Adrenal gland (tissue), 5 donors: ENCODE measurements at regions not wholly inside any gene's neighbourhood (a gene's known extent, or its start where the extent isn't known, plus 50 kb on each side); places are given as distances from the start of the nearest gene placed in this dataset.

Source experiments
- POLR2A ChIP-seq, 2 donors: fragments of 450-650 bp; IDR thresholded peaks; one replicate each; pipeline ENCODE4 v1.6.1; 2017; ENCODE audit warnings: antibody characterized with exemption in 2 of 2, mild to moderate bottlenecking in 2 of 2, moderate library complexity in 1 of 2
- TF ChIP-seq, protein P1 (sequence below), 6 experiments: fragments of 450-650 bp in 4 of 6; fragments of 200-600 bp in 2 of 6; sonication (generic) in 1 of 6; IDR thresholded peaks; 1 replicate in 5 of 6; 2 replicates in 1 of 6; pipeline versions ENCODE4 v1.5.1 to v1.8.0; 2016 to 2021; ENCODE audit warnings: antibody characterized with exemption in 6 of 6, mild to moderate bottlenecking in 2 of 6, moderate library complexity in 1 of 6
- donor health status: DM: no; HTN: no; CAD: no.

DNA sequence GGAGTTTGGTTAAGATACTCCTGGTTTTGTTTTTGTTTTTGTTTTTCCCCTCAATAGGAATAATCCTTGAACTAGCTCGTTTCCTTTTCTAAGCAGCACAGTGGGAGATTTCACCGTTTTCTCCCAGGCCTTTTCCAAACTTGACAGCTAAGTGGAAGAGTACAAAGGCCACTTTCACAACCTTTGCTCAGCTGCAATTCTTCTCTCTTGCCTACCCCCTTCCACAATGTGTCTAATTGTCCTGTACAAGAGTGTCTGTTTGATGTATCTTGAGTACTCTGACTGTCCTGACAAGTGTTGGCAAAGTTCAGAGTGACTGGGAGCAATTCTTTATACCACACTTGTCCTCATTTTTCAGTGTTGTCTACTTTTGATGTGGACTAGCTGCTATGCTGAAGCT is 674.3 kb upstream of the AMOT start:
- TF ChIP-seq, protein P1, sequence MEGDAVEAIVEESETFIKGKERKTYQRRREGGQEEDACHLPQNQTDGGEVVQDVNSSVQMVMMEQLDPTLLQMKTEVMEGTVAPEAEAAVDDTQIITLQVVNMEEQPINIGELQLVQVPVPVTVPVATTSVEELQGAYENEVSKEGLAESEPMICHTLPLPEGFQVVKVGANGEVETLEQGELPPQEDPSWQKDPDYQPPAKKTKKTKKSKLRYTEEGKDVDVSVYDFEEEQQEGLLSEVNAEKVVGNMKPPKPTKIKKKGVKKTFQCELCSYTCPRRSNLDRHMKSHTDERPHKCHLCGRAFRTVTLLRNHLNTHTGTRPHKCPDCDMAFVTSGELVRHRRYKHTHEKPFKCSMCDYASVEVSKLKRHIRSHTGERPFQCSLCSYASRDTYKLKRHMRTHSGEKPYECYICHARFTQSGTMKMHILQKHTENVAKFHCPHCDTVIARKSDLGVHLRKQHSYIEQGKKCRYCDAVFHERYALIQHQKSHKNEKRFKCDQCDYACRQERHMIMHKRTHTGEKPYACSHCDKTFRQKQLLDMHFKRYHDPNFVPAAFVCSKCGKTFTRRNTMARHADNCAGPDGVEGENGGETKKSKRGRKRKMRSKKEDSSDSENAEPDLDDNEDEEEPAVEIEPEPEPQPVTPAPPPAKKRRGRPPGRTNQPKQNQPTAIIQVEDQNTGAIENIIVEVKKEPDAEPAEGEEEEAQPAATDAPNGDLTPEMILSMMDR (IDR thresholded peaks at IDR 0.05) = no peak
- no peak for TF ChIP-seq POLR2A (IDR thresholded peaks at IDR 0.05)
